ENCODE measurements at regions not wholly inside any gene's neighbourhood (a gene's known extent, or its start where the extent isn't known, plus 50 kb on each side); places are given as distances from the start of the nearest gene placed in this dataset.

- TF ChIP-seq EZH2 (IDR thresholded peaks at IDR 0.05; ENCODE audit: borderline replicate concordance, low read length): no peak
- TF ChIP-seq, protein P1, sequence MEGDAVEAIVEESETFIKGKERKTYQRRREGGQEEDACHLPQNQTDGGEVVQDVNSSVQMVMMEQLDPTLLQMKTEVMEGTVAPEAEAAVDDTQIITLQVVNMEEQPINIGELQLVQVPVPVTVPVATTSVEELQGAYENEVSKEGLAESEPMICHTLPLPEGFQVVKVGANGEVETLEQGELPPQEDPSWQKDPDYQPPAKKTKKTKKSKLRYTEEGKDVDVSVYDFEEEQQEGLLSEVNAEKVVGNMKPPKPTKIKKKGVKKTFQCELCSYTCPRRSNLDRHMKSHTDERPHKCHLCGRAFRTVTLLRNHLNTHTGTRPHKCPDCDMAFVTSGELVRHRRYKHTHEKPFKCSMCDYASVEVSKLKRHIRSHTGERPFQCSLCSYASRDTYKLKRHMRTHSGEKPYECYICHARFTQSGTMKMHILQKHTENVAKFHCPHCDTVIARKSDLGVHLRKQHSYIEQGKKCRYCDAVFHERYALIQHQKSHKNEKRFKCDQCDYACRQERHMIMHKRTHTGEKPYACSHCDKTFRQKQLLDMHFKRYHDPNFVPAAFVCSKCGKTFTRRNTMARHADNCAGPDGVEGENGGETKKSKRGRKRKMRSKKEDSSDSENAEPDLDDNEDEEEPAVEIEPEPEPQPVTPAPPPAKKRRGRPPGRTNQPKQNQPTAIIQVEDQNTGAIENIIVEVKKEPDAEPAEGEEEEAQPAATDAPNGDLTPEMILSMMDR (IDR thresholded peaks at IDR 0.05; ENCODE audit: low read length): no peak
Measured at GRCh38 chr12:127336416-127336815, 930.6 kb upstream of the TMEM132C start.
